A549 (cell line): ENCODE measurements at regions not wholly inside any gene's neighbourhood (a gene's known extent, or its start where the extent isn't known, plus 50 kb on each side); places are given as distances from the start of the nearest gene placed in this dataset.
A peak's percentile ranks its signal among the peaks of the same experiment; 100 is the strongest.
"Not testable (repeated sequence)": the region's sequence is repeated elsewhere in the genome, so short reads cannot be mapped to it uniquely, and the experiment has no call there.

Experiments
- ATAC-seq, 2 experiments: fragments of 200-7000 bp in 1 of 2; fragments of >200 bp in 1 of 2; cut with Nextera tagmentation in 1 of 2; cut with Tn5 transposase in 1 of 2; 3 replicates each; pipeline versions ENCODE4 v1.8.0 to v1.9.1; 2018 to 2020; ENCODE audit warnings: mild to moderate bottlenecking in 1 of 2, moderate library complexity in 1 of 2
- CTCF ChIA-PET: fragments of 300-600 bp; sonication (Branson Sonifier 250); formaldehyde crosslinking; extraction: SDS; loops from one replicate; lab custom pipeline; 2021; ENCODE audit warnings: antibody characterized with exemption, inconsistent platforms; lab: Yijun Ruan, JAX
- POLR2A ChIA-PET: fragments of 350-600 bp; formaldehyde crosslinking; extraction: SDS; loops from one replicate; lab custom pipeline; 2021; ENCODE audit warnings: antibody characterized with exemption, inconsistent platforms; lab: Yijun Ruan, JAX
- DNase-seq, 2 experiments: peaks; one replicate each; pipeline versions ENCODE4 v3.0.0 to v3.0.0-alpha.2; 2011 to 2016; ENCODE audit warnings: low read depth in 1 of 2, low spot score in 1 of 2
- FAIRE-seq: peaks from 2 replicates; lab custom pipeline; 2011; peaks lifted over from hg19 to GRCh38; lab: Jason Lieb, UNC
- H3K27ac ChIP-seq, 2 experiments: fragments of >200 bp; sonication (Bioruptor Twin); formaldehyde crosslinking; 3 replicates each; pipeline ENCODE4 v1.5.1; 2016 to 2017
- H3K4me1 ChIP-seq: fragments of >200 bp; sonication (Bioruptor Twin); formaldehyde crosslinking; 3 replicates; pipeline ENCODE4 v1.6.1; 2016
- H3K4me2 ChIP-seq: fragments of >200 bp; sonication (Bioruptor Twin); formaldehyde crosslinking; 3 replicates; pipeline ENCODE4 v1.6.1; 2016
- H3K4me3 ChIP-seq: fragments of >200 bp; sonication (Bioruptor Twin); formaldehyde crosslinking; 3 replicates; pipeline ENCODE4 v1.5.1; 2016
- H3K9me3 ChIP-seq: fragments of >200 bp; sonication (Bioruptor Twin); formaldehyde crosslinking; 3 replicates; pipeline ENCODE4 v1.6.1; 2016
- CHD4 ChIP-seq: fragments of 200-600 bp; sonication (generic); IDR thresholded peaks from 2 replicates; pipeline ENCODE4 v1.6.1; 2016; ENCODE audit warnings: antibody characterized with exemption, mild to moderate bottlenecking, borderline replicate concordance
- EHF ChIP-seq: fragments of 250-450 bp; sonication (Bioruptor Pico); IDR thresholded peaks from 2 replicates; pipeline ENCODE4 v1.5.0; 2020; ENCODE audit warnings: mild to moderate bottlenecking
- EHMT2 ChIP-seq: fragments of 200-600 bp; sonication (generic); IDR thresholded peaks from 2 replicates; pipeline ENCODE4 v1.6.1; 2016; ENCODE audit warnings: antibody characterized with exemption, low read depth, mild to moderate bottlenecking, moderate library complexity
- ESRRA ChIP-seq: fragments of 150-350 bp; IDR thresholded peaks from 2 replicates; pipeline ENCODE4 v1.6.1; 2014; ENCODE audit warnings: mild to moderate bottlenecking, low read length, borderline replicate concordance
- FOSL2 ChIP-seq, 2 experiments: fragments of 450-650 bp in 1 of 2; fragments of >200 bp in 1 of 2; sonication (Bioruptor Twin) in 1 of 2; formaldehyde crosslinking; IDR thresholded peaks; 2 replicates each; pipeline versions ENCODE4 v1.5.0 to v1.6.1; 2016 to 2020; ENCODE audit warnings: mild to moderate bottlenecking in 1 of 2, moderate library complexity in 1 of 2
- FOXS1 ChIP-seq: fragments of 250-450 bp; sonication (Bioruptor Pico); IDR thresholded peaks from 2 replicates; pipeline ENCODE4 v1.5.0; 2020; ENCODE audit warnings: mild to moderate bottlenecking, moderate library complexity
- GATA3 ChIP-seq: IDR thresholded peaks from 2 replicates; pipeline ENCODE4 v1.6.1; 2012; ENCODE audit warnings: borderline replicate concordance
- HDAC2 ChIP-seq: fragments of 200-600 bp; sonication (generic); IDR thresholded peaks from 2 replicates; pipeline ENCODE4 v1.6.1; 2016
- HEYL ChIP-seq: fragments of 250-450 bp; sonication (Bioruptor Pico); IDR thresholded peaks from 2 replicates; pipeline ENCODE4 v1.8.0; 2021; ENCODE audit warnings: mild to moderate bottlenecking, moderate library complexity
- JUN ChIP-seq, 2 experiments: fragments of >200 bp; sonication (Bioruptor Twin); formaldehyde crosslinking; IDR thresholded peaks; 2 replicates in 1 of 2; 3 replicates in 1 of 2; pipeline ENCODE4 v1.6.1; 2016 to 2017
- MAFK ChIP-seq: fragments of 450-650 bp; IDR thresholded peaks from 2 replicates; pipeline ENCODE4 v1.6.1; 2014; ENCODE audit not compliant: partially characterized antibody
- POLR2AphosphoS2 ChIP-seq: conservative IDR thresholded peaks from 2 replicates; pipeline ENCODE4 v1.6.1; 2012; ENCODE audit warnings: low read length, improper control_type of control experiment, inconsistent platforms
- ZC3H11A ChIP-seq: fragments of 450-650 bp; IDR thresholded peaks from 2 replicates; pipeline ENCODE4 v1.6.1; 2014; ENCODE audit warnings: antibody characterized with exemption, mild to moderate bottlenecking
- ZNF302 ChIP-seq: fragments of 250-450 bp; sonication (Bioruptor Pico); IDR thresholded peaks from 2 replicates; pipeline ENCODE4 v1.9.0; 2021; ENCODE audit warnings: inconsistent platforms, mild to moderate bottlenecking, moderate library complexity
- ZSCAN20 ChIP-seq: fragments of 250-450 bp; sonication (Bioruptor Pico); IDR thresholded peaks from 2 replicates; pipeline ENCODE4 v1.8.0; 2022; ENCODE audit warnings: mild to moderate bottlenecking, moderate library complexity
- WGBS: methylation state at CpG from one replicate; pipeline ENCODE4 v1.1.6; 2017; ENCODE audit errors: missing lambda C conversion rate; 5-methylcytosine and 5-hydroxymethylcytosine counted together
- TF ChIP-seq, protein P1 (sequence below): fragments of >200 bp; sonication (Bioruptor Twin); formaldehyde crosslinking; IDR thresholded peaks from 3 replicates; pipeline ENCODE4 v1.6.1; 2016
- TF ChIP-seq, protein P2 (sequence below): fragments of 450-650 bp; IDR thresholded peaks from 2 replicates; pipeline ENCODE4 v1.6.1; 2014; ENCODE audit warnings: antibody characterized with exemption
- TF ChIP-seq, protein P3 (sequence below): fragments of 250-450 bp; sonication (Bioruptor Pico); IDR thresholded peaks from 2 replicates; pipeline ENCODE4 v1.5.0; 2021; ENCODE audit warnings: mild to moderate bottlenecking, moderate library complexity, borderline replicate concordance

DNA sequence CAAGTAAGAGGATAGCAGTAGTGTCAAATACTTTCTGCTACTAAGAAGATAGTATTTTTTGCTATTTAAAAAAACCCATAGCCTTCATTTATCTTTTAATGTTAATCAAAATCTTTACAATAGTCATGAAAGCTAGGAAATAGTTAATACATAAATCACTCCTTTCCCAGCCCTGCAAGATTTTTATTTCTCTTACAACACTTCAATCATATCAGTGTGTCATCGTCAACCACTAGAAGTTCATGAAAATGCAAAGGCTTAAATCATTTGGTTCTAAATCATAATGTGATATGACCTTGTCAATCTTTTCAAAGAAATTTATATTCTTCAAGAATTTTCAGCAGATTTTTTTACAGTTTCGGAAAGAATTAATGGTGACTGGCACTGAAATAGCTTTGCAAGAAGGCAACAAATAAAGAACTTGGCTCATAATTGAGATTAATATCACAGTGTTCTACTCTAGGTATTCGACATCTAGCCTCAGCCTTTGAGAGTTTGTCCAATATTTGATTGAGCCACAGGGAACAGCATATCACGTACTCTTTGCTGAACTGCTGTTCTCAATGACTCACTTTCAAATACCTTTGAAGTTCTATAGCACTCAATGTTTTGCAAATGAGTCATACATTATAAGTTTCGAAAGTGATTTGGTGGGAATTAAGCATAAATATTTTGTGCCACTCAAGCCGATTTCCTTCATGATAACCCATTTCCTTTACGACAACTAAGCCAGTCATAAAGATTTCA, 384.0 kb upstream of the FOXG1 start (continued):
- TF ChIP-seq, protein P1, sequence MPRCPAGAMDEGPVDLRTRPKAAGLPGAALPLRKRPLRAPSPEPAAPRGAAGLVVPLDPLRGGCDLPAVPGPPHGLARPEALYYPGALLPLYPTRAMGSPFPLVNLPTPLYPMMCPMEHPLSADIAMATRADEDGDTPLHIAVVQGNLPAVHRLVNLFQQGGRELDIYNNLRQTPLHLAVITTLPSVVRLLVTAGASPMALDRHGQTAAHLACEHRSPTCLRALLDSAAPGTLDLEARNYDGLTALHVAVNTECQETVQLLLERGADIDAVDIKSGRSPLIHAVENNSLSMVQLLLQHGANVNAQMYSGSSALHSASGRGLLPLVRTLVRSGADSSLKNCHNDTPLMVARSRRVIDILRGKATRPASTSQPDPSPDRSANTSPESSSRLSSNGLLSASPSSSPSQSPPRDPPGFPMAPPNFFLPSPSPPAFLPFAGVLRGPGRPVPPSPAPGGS = 0 out of 3 replicates have a peak, but pooled peaks have one; percentile 51
- TF ChIP-seq ESRRA (no peak), EHF (no peak), ZNF302 (no peak), JUN (IDR thresholded peaks at IDR 0.05) (peak; percentile 77 to 93; a peak in 4 of 5 replicates), EHMT2 (no peak), MAFK (no peak), GATA3 (peak; percentile 95), FOSL2 (IDR thresholded peaks at IDR 0.05) (peak; percentile 96), FOSL2 (CRISPR knock-in tag; IDR thresholded peaks at IDR 0.05) (peak; percentile 99)

DNA sequence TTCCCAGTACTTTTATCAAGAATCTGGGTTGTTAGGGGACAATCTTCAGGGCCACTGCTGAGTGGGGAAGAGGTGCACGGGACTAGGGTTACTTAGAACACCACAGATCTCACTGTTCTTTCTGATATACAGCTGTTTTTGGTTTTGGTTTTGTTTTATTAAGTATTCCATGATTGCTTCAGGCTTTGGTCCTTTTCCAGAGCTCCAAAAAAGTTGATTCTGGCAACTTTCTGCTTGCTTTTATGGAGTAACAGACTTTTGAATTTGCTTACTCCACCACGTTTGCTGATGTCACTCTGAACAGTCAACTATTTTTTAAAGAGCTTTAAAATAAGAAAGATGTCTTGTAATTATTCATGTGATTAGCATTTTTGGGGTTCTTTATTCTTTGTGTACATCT, 368.1 kb upstream of the FOXG1 start:
- DNase-seq = no peak

DNA sequence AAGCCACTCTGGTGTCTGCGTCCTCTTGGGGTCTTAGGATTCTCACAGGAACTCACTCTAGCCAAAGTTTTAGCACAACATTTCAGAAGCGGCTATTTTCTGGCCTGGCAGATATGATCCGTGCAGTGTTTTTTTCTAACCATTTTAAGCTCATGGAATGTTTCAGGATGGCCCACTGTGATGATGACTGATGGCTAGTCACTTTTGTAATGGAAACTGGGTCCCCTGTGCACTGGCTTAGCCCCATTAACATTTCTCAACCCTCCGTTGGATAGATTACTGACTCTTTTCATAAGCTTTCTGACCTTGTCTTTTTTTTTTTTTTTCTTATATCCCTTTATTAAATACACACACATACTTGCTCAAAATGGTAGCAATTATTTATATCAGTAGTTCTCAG, 364.9 kb upstream of the FOXG1 start:
- H3K27ac ChIP-seq, H3K4me3 ChIP-seq, DNase-seq, H3K4me2 ChIP-seq, H3K9me3 ChIP-seq, CTCF ChIA-PET, H3K4me1 ChIP-seq, POLR2A ChIA-PET, ATAC-seq, FAIRE-seq: not testable (repeated sequence)
- 76% methylated on average over 2 of the region's 4 CpGs for WGBS

More for the DNA sequence above, 368.1 kb upstream of the FOXG1 start:
- no peaks in the 10 kb centered on the region for H3K4me1 ChIP-seq
- H3K27ac ChIP-seq = no peak overlapping the region
- 71% methylated on average over 2 of the region's 2 CpGs for WGBS
- H3K9me3 ChIP-seq = no peaks in the 10 kb centered on the region
- no peak overlapping the region for H3K4me3 ChIP-seq
- ChIA-PET POLR2A (no interaction called here), CTCF (interaction anchor here (0.8 kb wide), 1 partner anchor 15 kb away, joined by 3 read pairs; no protein-coding TSS in a partner anchor)
- no peak for ATAC-seq
- no peak for FAIRE-seq
- H3K4me2 ChIP-seq = no peak overlapping the region
- TF ChIP-seq CHD4 (no peak), ZC3H11A (no peak), POLR2AphosphoS2 (no peak), HDAC2 (no peak), ZSCAN20 (CRISPR knock-in tag) (no peak)
- TF ChIP-seq, protein P2, sequence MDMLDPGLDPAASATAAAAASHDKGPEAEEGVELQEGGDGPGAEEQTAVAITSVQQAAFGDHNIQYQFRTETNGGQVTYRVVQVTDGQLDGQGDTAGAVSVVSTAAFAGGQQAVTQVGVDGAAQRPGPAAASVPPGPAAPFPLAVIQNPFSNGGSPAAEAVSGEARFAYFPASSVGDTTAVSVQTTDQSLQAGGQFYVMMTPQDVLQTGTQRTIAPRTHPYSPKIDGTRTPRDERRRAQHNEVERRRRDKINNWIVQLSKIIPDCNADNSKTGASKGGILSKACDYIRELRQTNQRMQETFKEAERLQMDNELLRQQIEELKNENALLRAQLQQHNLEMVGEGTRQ = no peak
- TF ChIP-seq, protein P3, sequence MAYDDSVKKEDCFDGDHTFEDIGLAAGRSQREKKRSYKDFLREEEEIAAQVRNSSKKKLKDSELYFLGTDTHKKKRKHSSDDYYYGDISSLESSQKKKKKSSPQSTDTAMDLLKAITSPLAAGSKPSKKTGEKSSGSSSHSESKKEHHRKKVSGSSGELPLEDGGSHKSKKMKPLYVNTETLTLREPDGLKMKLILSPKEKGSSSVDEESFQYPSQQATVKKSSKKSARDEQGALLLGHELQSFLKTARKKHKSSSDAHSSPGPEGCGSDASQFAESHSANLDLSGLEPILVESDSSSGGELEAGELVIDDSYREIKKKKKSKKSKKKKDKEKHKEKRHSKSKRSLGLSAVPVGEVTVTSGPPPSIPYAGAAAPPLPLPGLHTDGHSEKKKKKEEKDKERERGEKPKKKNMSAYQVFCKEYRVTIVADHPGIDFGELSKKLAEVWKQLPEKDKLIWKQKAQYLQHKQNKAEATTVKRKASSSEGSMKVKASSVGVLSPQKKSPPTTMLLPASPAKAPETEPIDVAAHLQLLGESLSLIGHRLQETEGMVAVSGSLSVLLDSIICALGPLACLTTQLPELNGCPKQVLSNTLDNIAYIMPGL (CRISPR knock-in tag) = no peak

DNA sequence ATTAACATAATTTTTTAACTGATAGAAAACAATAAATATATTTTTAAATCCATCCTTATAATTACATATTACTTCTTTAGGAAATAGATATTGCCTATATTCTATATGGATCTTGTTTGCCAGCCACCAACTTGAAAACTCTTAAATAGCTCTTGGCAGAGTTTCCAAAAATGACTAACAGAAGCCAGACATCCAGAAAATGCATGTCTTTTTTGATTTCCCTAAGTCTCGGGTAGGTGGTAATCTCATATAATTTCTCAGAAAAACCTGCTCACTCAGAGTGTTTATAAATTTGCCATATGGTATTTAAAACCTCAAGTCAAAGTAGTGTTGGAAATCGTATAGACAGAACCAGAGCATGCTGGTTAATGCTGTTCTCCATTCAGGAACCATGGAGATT, 360.4 kb upstream of the FOXG1 start:
- ChIA-PET CTCF (no interaction called here), POLR2A (no interaction called here)
- FAIRE-seq (no peak), DNase-seq (no peak), ATAC-seq (no peak)
- Histone ChIP-seq H3K4me2 (no peak overlapping the region), H3K4me1 (peaks cover 9% of the 10 kb centered on the region; the same call in 2 of the 3 replicates), H3K27ac (no peak overlapping the region), H3K4me3 (no peak overlapping the region), H3K9me3 (no peaks in the 10 kb centered on the region)
- WGBS = 66% methylated on average over 2 of the region's 2 CpGs
- no peak for TF ChIP-seq ESRRA
- no peak for TF ChIP-seq ZNF302
- TF ChIP-seq CHD4 = no peak
- TF ChIP-seq FOXS1 = no peak
- no peak for TF ChIP-seq HEYL (CRISPR knock-in tag)
